Right hindlimb (tissue), 1 donor: ENCODE measurements at regions not wholly inside any gene's neighbourhood (a gene's known extent, or its start where the extent isn't known, plus 50 kb on each side); places are given as distances from the start of the nearest gene placed in this dataset.

Source experiments
- DNase-seq: peaks from one replicate; pipeline ENCODE4 v3.0.0-alpha.2; 2018

DNA sequence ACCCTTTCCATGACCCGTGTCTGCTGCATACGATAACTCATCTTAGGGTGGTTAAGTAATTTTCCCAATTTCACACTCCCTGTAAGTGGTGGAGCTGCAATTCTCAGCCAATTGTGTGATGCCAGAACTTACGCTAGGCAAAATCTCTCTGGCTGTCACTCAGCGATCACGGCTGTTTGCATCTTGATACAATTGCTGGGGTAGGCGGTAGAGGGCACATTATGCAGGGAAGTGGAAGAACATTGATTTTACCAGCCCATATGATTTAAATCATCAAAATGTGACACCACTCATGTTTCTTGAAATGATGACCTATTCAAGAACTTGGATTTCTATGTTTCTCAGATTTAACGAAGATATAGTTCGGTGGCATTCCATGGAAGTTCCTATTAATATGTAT lies 108.7 kb upstream of the ADARB2 start:
- no peak for DNase-seq

DNA sequence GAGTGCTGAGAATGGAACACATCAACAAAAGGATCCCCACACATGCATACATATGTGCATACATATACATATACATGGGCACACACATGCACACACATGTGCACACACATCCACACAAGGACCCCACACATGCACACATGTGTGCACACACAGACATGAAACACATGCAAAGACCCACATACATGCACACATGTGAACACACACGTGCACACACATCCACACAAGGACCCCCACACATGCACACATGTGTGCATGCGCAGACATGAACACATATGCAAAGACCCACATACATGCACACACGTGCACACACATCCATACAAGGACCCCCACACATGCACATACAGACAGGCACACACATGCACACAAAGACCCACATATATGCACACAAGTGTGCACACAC lies 104.4 kb upstream of the ADARB2 start:
- no peak for DNase-seq

DNA sequence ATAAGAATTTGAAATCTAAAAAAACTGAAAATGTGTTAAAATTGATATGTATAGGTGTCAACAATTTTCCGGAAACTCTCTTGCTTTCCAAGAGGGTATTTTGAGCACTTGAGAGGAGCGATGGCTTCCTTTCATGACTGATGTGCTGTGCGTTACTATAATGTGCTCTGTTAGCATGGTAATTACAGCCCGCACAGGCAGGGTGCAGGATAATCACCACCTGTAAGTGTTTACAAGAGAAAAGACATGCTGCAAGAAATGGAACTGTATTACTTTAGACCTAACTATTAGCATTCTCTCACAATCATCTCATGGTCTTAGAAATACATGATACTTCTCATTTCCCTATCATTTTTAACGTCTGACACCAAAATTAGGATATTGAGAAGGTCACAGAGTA lies 92.4 kb upstream of the ADARB2 start:
- DNase-seq = no peak

DNA sequence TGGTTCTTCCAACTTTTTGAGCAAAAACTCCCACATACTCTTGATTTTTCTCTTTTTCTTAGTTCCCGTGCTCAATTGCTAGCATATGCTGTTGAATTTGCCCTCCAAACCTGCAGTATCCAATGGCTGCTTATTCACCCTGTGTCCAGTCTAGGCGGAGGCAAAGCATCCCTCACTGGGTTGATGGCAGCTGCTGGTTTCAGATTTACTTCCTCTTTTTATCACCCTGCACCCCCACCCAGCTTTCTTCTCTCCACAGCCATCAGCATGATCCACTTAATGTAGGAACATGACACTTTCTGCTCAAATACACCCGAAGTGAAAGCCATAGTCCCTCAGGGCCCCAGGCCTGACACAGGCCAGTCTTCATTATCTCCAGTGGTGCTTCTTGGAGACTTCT lies 87.6 kb upstream of the ADARB2 start:
- no peak for DNase-seq

DNA sequence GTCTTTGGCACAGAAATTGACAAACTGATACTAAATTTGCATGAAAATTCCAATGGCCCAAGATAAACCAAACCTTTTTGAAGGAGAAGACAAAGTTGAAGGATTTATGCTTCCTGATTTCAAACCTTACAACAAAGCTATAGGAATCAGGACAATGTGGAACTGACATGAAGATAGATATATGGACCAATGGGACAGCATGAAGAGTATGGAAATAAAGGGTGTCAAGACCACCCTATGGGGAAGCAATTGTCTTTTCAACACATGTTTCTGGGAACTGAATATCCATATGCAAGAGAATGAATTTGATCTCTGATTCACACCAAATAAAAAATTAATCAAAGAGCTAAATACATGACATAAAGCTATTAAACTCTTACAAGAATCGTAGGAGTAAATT lies 77.2 kb upstream of the ADARB2 start:
- no peak for DNase-seq

DNA sequence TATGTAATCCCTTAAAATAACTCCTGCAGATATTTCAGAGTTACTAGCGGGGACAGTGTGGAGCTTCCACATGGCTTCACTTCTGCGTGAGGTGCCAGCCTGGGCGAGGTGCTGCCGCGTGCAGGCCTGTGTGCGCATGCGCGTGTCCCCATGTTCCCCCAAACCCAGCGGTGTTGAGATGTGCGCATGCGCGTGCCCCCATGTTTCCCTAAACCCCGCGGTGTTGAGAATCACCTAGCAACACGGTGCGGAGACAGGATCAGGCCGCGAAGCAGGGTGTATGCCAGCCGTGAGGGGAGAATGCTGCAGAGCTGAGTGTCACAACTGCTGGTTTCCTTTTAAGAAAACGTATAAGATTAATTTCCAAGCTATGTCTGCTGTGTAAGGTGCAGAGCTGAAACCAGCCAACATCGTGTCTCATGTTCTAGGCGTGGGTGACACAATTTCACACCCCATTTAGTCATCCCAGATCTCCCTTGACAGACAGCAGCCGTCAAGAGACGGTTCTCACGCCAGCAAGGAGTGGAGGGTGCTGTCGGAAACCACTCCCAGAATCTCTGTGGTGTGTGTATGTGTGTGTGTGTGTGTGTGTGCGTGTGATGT lies 71.9 kb upstream of the ADARB2 start:
- DNase-seq = no peak

DNA sequence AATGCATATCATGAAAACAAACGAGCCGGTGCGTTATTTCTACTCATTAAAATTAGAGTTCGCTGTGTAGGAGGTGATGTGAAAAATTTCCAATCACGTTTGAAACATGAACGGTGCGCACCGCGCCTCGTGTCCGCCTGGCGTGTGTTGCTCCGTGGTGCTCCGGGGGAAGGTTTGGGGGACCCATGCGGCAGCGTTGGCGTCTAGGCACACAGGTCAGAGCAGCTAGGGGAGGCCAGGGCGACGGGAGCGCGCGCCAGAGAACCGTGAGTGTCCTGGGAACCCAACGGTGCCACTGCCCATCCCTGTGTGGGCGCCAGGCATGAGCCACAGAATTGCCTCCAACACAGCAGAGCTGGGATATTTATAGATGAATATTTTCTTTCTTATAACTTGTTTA lies 70.6 kb upstream of the ADARB2 start:
- no peak for DNase-seq

DNA sequence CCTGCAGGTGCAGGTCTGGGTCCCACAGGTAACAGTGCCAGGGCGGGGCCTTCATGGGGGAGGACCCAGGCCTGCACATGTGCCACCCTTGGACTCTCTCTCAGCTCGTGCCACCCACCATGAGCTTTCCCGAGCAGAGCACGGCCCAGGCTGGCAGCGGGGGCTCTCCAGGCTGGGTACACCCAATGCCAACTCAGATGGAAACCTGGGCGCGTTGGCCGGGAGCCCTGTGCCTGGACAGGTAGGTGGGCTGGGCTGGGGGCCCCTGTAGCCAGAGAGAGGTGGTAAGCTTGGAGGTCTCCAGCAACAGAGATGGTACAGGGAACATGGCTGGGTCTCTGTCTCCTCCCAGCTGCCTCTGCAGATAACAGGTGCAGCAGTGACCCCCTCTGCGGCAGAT lies 69.9 kb upstream of the ADARB2 start:
- no peak for DNase-seq

DNA sequence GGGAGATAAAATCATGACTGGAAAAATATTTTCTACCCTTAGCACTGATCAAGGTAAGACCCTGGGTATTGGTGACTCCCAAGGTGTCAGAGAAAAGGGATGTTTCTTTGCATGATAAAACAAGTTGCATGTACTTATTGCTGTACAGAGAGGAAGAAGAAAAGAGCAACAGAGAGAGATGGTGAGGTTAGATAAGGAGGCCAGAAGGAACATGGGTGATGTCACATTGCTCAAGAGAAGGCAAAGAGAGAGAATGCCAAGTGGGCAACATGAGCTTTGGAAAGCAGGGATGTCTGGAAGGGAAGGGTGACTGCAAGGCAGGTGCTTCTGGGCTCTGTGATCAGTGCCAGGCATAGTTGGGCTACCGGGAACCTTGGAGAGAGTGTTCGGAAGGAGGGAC lies 65.1 kb upstream of the ADARB2 start:
- no peak for DNase-seq

DNA sequence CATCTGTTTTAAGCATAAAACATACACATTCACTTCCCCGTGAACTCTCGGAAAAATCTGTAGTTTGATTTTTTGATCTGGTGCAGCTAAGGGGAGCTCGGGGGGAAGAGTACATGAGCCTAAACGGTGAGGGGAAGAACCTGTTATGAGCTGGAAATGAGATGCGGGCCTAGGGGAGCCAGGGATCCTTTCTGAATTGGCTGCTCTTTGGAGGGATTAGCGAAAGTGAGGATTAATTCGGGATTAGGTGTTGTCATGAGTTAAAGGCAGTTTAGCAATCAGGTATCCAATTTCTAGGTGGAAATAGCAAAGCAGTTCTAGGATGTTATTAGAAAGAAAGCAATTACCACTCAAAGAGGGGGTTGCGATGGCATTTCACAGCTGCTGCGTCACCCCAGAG lies 51.1 kb upstream of the ADARB2 start:
- DNase-seq = no peak
